Ascending aorta (tissue), 2 donors: ENCODE measurements at regions not wholly inside any gene's neighbourhood (a gene's known extent, or its start where the extent isn't known, plus 50 kb on each side); places are given as distances from the start of the nearest gene placed in this dataset.

Source experiments
- DNase-seq, 2 donors: peaks; one replicate each; pipeline ENCODE4 v3.0.0-alpha.2; 2019; ENCODE audit warnings: low spot score in 2 of 2
- H3K27ac ChIP-seq, 2 donors: fragments of 200-600 bp; sonication (generic); one replicate each; pipeline ENCODE4 v1.5.1; 2016 to 2017; ENCODE audit warnings: mild to moderate bottlenecking in 1 of 2
- H3K27me3 ChIP-seq: fragments of 200-600 bp; sonication (generic); one replicate; pipeline ENCODE4 v1.5.1; 2017
- H3K36me3 ChIP-seq, 2 donors: fragments of 200-600 bp; sonication (generic); one replicate each; pipeline ENCODE4 v1.5.1; 2016
- H3K4me1 ChIP-seq, 2 donors: fragments of 200-600 bp; sonication (generic); one replicate each; pipeline ENCODE4 v1.5.1; 2016 to 2017; ENCODE audit warnings: mild to moderate bottlenecking in 1 of 2
- H3K4me3 ChIP-seq, 2 donors: fragments of 200-600 bp; sonication (generic); one replicate each; pipeline ENCODE4 v1.5.1; 2016 to 2017; ENCODE audit warnings: mild to moderate bottlenecking in 1 of 2
- H3K9me3 ChIP-seq, 2 donors: fragments of 200-600 bp; sonication (generic); one replicate each; pipeline ENCODE4 v1.5.1; 2016
- CTCF ChIP-seq, 3 experiments: fragments of 200-600 bp in 2 of 3; fragments of 450-650 bp in 1 of 3; sonication (generic) in 2 of 3; IDR thresholded peaks; one replicate each; pipeline ENCODE4 v1.5.1; 2016 to 2019; ENCODE audit warnings: antibody characterized with exemption in 3 of 3, mild to moderate bottlenecking in 1 of 3, moderate library complexity in 1 of 3
- intact Hi-C: fragments of 100-400 bp; cut with DNase I; formaldehyde crosslinking; loops from one replicate; pipeline ENCODE4 v1.15.1; 2023

- intact Hi-C loops, result no loop called here
Observed at GRCh38 chr2:34368304-34368703, 769.2 kb upstream of the FAM98A start.

GRCh38 chr2:34365932-34366331 lies 766.8 kb upstream of the FAM98A start:
- intact Hi-C loops, result no loop called here
- H3K27ac ChIP-seq, result no peak overlapping the region

More at GRCh38 chr2:34368304-34368703, 769.2 kb upstream of the FAM98A start:
- TF ChIP-seq CTCF (IDR thresholded peaks at IDR 0.05), result no peak
- no peaks in the 10 kb centered on the region for H3K36me3 ChIP-seq
- no peak overlapping the region for H3K4me3 ChIP-seq
- DNase-seq, result no peak
- no peaks in the 10 kb centered on the region for H3K9me3 ChIP-seq
- H3K4me1 ChIP-seq, result no peaks in the 10 kb centered on the region
- H3K27me3 ChIP-seq, result no peaks in the 10 kb centered on the region
- H3K27ac ChIP-seq, result no peak overlapping the region

GRCh38 chr2:34365512-34365911 lies 766.4 kb upstream of the FAM98A start:
- Histone ChIP-seq H3K9me3 (no peaks in the 10 kb centered on the region), H3K4me3 (no peak overlapping the region), H3K27ac (no peak overlapping the region), H3K27me3 (no peaks in the 10 kb centered on the region), H3K36me3 (no peaks in the 10 kb centered on the region), H3K4me1 (no peaks in the 10 kb centered on the region)
- intact Hi-C loops, result no loop called here
- no peak for DNase-seq
- no peak for TF ChIP-seq CTCF (IDR thresholded peaks at IDR 0.05)

More at GRCh38 chr2:34365932-34366331, 766.8 kb upstream of the FAM98A start:
- Histone ChIP-seq H3K36me3 (no peaks in the 10 kb centered on the region), H3K4me1 (no peaks in the 10 kb centered on the region), H3K27me3 (no peaks in the 10 kb centered on the region), H3K4me3 (no peak overlapping the region), H3K9me3 (no peaks in the 10 kb centered on the region)
- TF ChIP-seq CTCF (IDR thresholded peaks at IDR 0.05), result no peak
- no peak for DNase-seq

GRCh38 chr2:34353509-34354113 lies 754.5 kb upstream of the FAM98A start:
- H3K4me1 ChIP-seq, result no peaks in the 10 kb centered on the region
- no peak overlapping the region for H3K27ac ChIP-seq
- intact Hi-C loops, result no loop called here
- no peak for DNase-seq
- no peak for TF ChIP-seq CTCF (IDR thresholded peaks at IDR 0.05)
- no peaks in the 10 kb centered on the region for H3K27me3 ChIP-seq
- H3K9me3 ChIP-seq, result no peaks in the 10 kb centered on the region
- H3K36me3 ChIP-seq, result no peaks in the 10 kb centered on the region
- no peak overlapping the region for H3K4me3 ChIP-seq

- intact Hi-C loops, result no loop called here
Observed at GRCh38 chr2:34349527-34349926, 750.4 kb upstream of the FAM98A start.

More at GRCh38 chr2:34349527-34349926, 750.4 kb upstream of the FAM98A start:
- Histone ChIP-seq H3K4me1 (no peaks in the 10 kb centered on the region), H3K9me3 (no peaks in the 10 kb centered on the region), H3K36me3 (no peaks in the 10 kb centered on the region), H3K27ac (no peak overlapping the region), H3K27me3 (no peaks in the 10 kb centered on the region), H3K4me3 (no peak overlapping the region)
- TF ChIP-seq CTCF (IDR thresholded peaks at IDR 0.05), result no peak
- no peak for DNase-seq
